Large intestine (tissue), 3 donors: ENCODE measurements at regions not wholly inside any gene's neighbourhood (a gene's known extent, or its start where the extent isn't known, plus 50 kb on each side); places are given as distances from the start of the nearest gene placed in this dataset.
A peak's percentile ranks its signal among the peaks of the same experiment; 100 is the strongest.

Experiments used
- DNase-seq, 2 donors: peaks; one replicate each; pipeline versions ENCODE4 v3.0.0 to v3.0.0-alpha.2; 2013
- H3K27ac ChIP-seq: one replicate; pipeline ENCODE4 v1.5.1; 2013; ENCODE audit warnings: low read length
- H3K27me3 ChIP-seq: 2 replicates; pipeline ENCODE4 v1.6.1; 2013; ENCODE audit warnings: low read length; ENCODE audit not compliant: control insufficient read depth, insufficient read depth
- H3K36me3 ChIP-seq: 2 replicates; pipeline ENCODE4 v1.6.1; 2013; ENCODE audit warnings: low read length; ENCODE audit not compliant: control insufficient read depth, insufficient read depth
- H3K4me1 ChIP-seq: one replicate; pipeline ENCODE4 v1.6.1; 2013; ENCODE audit warnings: low read length; ENCODE audit not compliant: control insufficient read depth, insufficient read depth
- H3K4me3 ChIP-seq: one replicate; pipeline ENCODE4 v1.5.1; 2013; ENCODE audit warnings: low read length
- H3K9me3 ChIP-seq: one replicate; pipeline ENCODE4 v1.6.1; 2013; ENCODE audit warnings: mild to moderate bottlenecking, low read depth, low read length, moderate library complexity; ENCODE audit not compliant: control insufficient read depth
- WGBS: methylation state at CpG from one replicate; pipeline ENCODE4 v1.1.5; 2013; ENCODE audit warnings: low lambda C conversion rate; ENCODE audit not compliant: insufficient coverage; 5-methylcytosine and 5-hydroxymethylcytosine counted together

- Histone ChIP-seq H3K9me3 (no peaks in the 10 kb centered on the region), H3K4me1 (no peaks in the 10 kb centered on the region), H3K36me3 (no peaks in the 10 kb centered on the region), H3K27me3 (no peaks in the 10 kb centered on the region), H3K4me3 (no peak overlapping the region), H3K27ac (no peak overlapping the region)
- WGBS, result 100% methylated on average over 2 of the region's 2 CpGs
- no peak for DNase-seq
Observed at GRCh38 chr12:91620422-91620821, 437.8 kb upstream of the DCN start.

GRCh38 chr12:91618281-91618680 is 435.7 kb upstream of the DCN start:
- Histone ChIP-seq H3K36me3 (no peaks in the 10 kb centered on the region), H3K4me1 (no peaks in the 10 kb centered on the region), H3K9me3 (no peaks in the 10 kb centered on the region), H3K27ac (no peak overlapping the region), H3K27me3 (no peaks in the 10 kb centered on the region), H3K4me3 (no peak overlapping the region)
- no peak for DNase-seq
- 90% methylated on average over 2 of the region's 2 CpGs for WGBS

- no peaks in the 10 kb centered on the region for H3K4me1 ChIP-seq
- no peaks in the 10 kb centered on the region for H3K27me3 ChIP-seq
- H3K36me3 ChIP-seq, result no peaks in the 10 kb centered on the region
- 83% methylated on average over 1 of the region's 1 CpG for WGBS
- H3K27ac ChIP-seq, result no peak overlapping the region
- no peak for DNase-seq
- no peaks in the 10 kb centered on the region for H3K9me3 ChIP-seq
- H3K4me3 ChIP-seq, result no peak overlapping the region
Observed at GRCh38 chr12:91617818-91618217, 435.2 kb upstream of the DCN start.

GRCh38 chr12:91616416-91616815 is 433.8 kb upstream of the DCN start:
- Histone ChIP-seq H3K27me3 (no peaks in the 10 kb centered on the region), H3K36me3 (no peaks in the 10 kb centered on the region), H3K27ac (no peak overlapping the region), H3K9me3 (no peaks in the 10 kb centered on the region), H3K4me1 (no peaks in the 10 kb centered on the region), H3K4me3 (no peak overlapping the region)
- no CpG with 5 or more reads among the region's 2 CpGs for WGBS
- DNase-seq, result no peak

- no peak for DNase-seq
- no CpG with 5 or more reads among the region's 4 CpGs for WGBS
- Histone ChIP-seq H3K36me3 (no peaks in the 10 kb centered on the region), H3K4me3 (no peak overlapping the region), H3K27me3 (no peaks in the 10 kb centered on the region), H3K9me3 (no peaks in the 10 kb centered on the region), H3K4me1 (peaks cover 3% of the 10 kb centered on the region), H3K27ac (no peak overlapping the region)
Observed at GRCh38 chr12:91613223-91613779, 430.7 kb upstream of the DCN start.

- no peak for DNase-seq
- Histone ChIP-seq H3K9me3 (no peaks in the 10 kb centered on the region), H3K27ac (no peak overlapping the region), H3K4me3 (no peak overlapping the region), H3K36me3 (no peaks in the 10 kb centered on the region), H3K27me3 (no peaks in the 10 kb centered on the region), H3K4me1 (peaks cover 3% of the 10 kb centered on the region)
- WGBS, result no CpG with 5 or more reads among the region's 3 CpGs
Observed at GRCh38 chr12:91610561-91610960, 427.9 kb upstream of the DCN start.

- peak in 1 of 2 donors; percentile 18 for DNase-seq
- no peaks in the 10 kb centered on the region for H3K36me3 ChIP-seq
- no CpG with 5 or more reads among the region's 1 CpG for WGBS
- no peak overlapping the region for H3K27ac ChIP-seq
- H3K4me1 ChIP-seq, result peaks cover 3% of the 10 kb centered on the region
- H3K4me3 ChIP-seq, result no peak overlapping the region
- no peaks in the 10 kb centered on the region for H3K9me3 ChIP-seq
- no peaks in the 10 kb centered on the region for H3K27me3 ChIP-seq
Observed at GRCh38 chr12:91609283-91609682, 426.7 kb upstream of the DCN start.

- Histone ChIP-seq H3K4me3 (no peak overlapping the region), H3K27me3 (no peaks in the 10 kb centered on the region), H3K9me3 (no peaks in the 10 kb centered on the region), H3K4me1 (peaks cover 3% of the 10 kb centered on the region), H3K36me3 (no peaks in the 10 kb centered on the region), H3K27ac (no peak overlapping the region)
- no peak for DNase-seq
Observed at GRCh38 chr12:91608542-91608941, 425.9 kb upstream of the DCN start.

- H3K9me3 ChIP-seq, result no peaks in the 10 kb centered on the region
- no peaks in the 10 kb centered on the region for H3K27me3 ChIP-seq
- WGBS, result 71% methylated on average over 2 of the region's 3 CpGs
- H3K36me3 ChIP-seq, result no peaks in the 10 kb centered on the region
- H3K27ac ChIP-seq, result no peak overlapping the region
- no peak for DNase-seq
- H3K4me3 ChIP-seq, result no peak overlapping the region
- H3K4me1 ChIP-seq, result peaks cover 3% of the 10 kb centered on the region
Observed at GRCh38 chr12:91606662-91607377, 424.2 kb upstream of the DCN start.

- no peak for DNase-seq
- Histone ChIP-seq H3K27ac (no peak overlapping the region), H3K27me3 (no peaks in the 10 kb centered on the region), H3K36me3 (no peaks in the 10 kb centered on the region), H3K4me3 (no peak overlapping the region), H3K9me3 (no peaks in the 10 kb centered on the region), H3K4me1 (peaks cover 3% of the 10 kb centered on the region)
- WGBS, result 73% methylated on average over 4 of the region's 6 CpGs
Observed at GRCh38 chr12:91604897-91605296, 422.3 kb upstream of the DCN start.

DNA sequence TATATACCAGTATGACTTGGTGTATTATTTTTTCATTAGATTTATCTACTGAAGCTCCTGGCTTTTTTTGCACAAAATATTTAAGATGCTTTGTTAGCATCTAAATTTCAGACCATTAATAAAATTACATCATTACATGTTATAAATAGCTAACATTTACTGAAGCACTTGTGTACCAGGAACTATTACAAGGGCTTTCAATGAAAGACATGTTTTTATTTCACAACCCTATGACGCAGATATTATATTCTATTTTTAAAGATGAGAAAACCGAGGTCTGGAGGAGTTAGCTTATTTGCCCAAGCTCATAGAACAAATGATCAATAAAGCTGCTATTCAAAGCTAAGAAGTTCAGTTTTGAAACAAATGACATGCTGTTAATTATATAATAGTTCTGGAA is 420.4 kb upstream of the DCN start:
- H3K9me3 ChIP-seq, result no peaks in the 10 kb centered on the region

More for the DNA sequence above, 420.4 kb upstream of the DCN start:
- H3K27me3 ChIP-seq, result no peaks in the 10 kb centered on the region
- DNase-seq, result no peak
- no peaks in the 10 kb centered on the region for H3K36me3 ChIP-seq
- H3K4me1 ChIP-seq, result no peaks in the 10 kb centered on the region
- H3K27ac ChIP-seq, result no peak overlapping the region
- H3K4me3 ChIP-seq, result no peak overlapping the region
- WGBS, result no CpG with 5 or more reads among the region's 2 CpGs
